ENCODE measurements at regions not wholly inside any gene's neighbourhood (a gene's known extent, or its start where the extent isn't known, plus 50 kb on each side); places are given as distances from the start of the nearest gene placed in this dataset.
"Not testable (repeated sequence)": the region's sequence is repeated elsewhere in the genome, so short reads cannot be mapped to it uniquely, and the experiment has no call there.

DNA sequence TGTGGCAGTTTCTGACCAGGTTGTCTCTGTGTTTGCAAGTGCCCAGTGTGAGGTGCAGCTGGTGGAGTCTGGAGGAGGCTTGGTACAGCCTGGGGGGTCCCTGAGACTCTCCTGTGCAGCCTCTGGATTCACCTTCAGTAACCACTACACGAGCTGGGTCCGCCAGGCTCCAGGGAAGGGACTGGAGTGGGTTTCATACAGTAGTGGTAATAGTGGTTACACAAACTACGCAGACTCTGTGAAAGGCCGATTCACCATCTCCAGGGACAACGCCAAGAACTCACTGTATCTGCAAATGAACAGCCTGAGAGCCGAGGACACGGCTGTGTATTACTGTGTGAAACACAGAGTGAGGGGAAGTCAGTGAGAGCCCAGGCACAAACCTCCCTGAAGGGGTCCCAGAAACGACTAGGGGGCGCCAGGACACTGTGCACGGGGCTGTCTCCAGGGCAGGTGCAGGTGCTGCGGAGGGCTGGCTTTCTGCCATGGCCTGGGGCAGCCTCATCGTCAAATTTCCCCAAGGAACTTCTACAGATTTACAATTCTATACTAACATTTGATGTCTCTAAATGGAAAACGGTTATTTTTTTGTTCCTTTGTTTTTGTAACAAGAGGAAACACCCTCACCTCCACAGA is 187.0 kb upstream of the TP53TG3D start:
- not testable (repeated sequence) for TF ChIP-seq CTCF, POLR2AphosphoS5, POLR2A (IDR thresholded peaks at IDR 0.05)

Data from breast epithelium (tissue), 3 donors.